C4-2B (cell line): ENCODE measurements at regions not wholly inside any gene's neighbourhood (a gene's known extent, or its start where the extent isn't known, plus 50 kb on each side); places are given as distances from the start of the nearest gene placed in this dataset.

Experiments used
- ZFX ChIP-seq: fragments of 450-650 bp; IDR thresholded peaks from 2 replicates; pipeline ENCODE4 v1.6.1; 2017
- TF ChIP-seq, protein P1 (sequence below): fragments of 450-650 bp; conservative IDR thresholded peaks from 2 replicates; pipeline ENCODE4 v1.5.1; 2017; ENCODE audit warnings: mild to moderate bottlenecking

DNA sequence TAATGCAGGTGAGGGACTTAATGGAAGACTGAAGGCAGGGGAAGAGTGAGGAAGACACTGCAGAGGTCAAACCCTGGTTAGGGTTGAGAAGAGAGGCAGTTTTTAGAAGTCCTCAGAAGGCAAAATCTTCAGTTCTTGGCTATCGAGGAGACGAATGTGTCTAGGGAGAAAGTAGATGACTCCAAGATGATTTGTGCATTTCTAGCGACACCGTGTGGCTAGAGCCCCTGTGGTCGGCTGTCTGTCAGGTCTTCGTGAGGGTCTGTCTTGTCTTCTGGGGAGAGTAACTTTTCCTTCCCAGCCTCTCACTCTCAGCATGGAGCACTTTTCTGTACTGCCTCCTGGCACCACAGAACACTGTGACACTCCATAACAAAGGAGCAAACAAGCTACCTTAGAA is 458.1 kb downstream of the STIM2 start:
- TF ChIP-seq, protein P1, sequence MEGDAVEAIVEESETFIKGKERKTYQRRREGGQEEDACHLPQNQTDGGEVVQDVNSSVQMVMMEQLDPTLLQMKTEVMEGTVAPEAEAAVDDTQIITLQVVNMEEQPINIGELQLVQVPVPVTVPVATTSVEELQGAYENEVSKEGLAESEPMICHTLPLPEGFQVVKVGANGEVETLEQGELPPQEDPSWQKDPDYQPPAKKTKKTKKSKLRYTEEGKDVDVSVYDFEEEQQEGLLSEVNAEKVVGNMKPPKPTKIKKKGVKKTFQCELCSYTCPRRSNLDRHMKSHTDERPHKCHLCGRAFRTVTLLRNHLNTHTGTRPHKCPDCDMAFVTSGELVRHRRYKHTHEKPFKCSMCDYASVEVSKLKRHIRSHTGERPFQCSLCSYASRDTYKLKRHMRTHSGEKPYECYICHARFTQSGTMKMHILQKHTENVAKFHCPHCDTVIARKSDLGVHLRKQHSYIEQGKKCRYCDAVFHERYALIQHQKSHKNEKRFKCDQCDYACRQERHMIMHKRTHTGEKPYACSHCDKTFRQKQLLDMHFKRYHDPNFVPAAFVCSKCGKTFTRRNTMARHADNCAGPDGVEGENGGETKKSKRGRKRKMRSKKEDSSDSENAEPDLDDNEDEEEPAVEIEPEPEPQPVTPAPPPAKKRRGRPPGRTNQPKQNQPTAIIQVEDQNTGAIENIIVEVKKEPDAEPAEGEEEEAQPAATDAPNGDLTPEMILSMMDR: peak; percentile 44
- no peak for TF ChIP-seq ZFX
